PC-9 (cell line): ENCODE measurements at regions not wholly inside any gene's neighbourhood (a gene's known extent, or its start where the extent isn't known, plus 50 kb on each side); places are given as distances from the start of the nearest gene placed in this dataset.

Experiments
- EZH2 ChIP-seq: fragments of 200-600 bp; sonication (generic); IDR thresholded peaks from 2 replicates; pipeline ENCODE4 v1.8.0; 2017; ENCODE audit warnings: antibody characterized with exemption, low read depth
- TF ChIP-seq, protein P1 (sequence below): fragments of 200-600 bp; sonication (generic); conservative IDR thresholded peaks from 2 replicates; pipeline ENCODE4 v1.6.1; 2017; ENCODE audit warnings: mixed run types, antibody characterized with exemption, mild to moderate bottlenecking, moderate library complexity

DNA sequence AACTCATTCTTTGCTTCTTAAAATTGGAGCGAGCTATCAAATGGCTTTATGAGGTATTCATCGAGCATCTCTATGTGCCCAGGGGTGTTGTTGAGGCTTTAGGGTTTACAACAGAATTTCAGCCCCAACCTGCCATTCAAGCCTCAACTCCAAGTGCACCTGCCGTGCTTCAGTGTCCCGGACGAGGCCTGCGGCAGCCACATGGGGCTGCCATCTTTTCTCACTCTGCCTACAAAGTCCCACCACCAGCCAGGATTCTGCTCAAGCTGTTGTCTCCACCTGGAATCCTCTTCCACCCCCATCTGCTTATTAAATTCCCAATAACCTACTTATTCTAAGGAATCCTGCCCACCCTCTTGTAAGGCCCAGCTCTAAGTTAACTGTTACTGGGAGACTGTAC is 242.4 kb downstream of the OPA1 start:
- TF ChIP-seq, protein P1, sequence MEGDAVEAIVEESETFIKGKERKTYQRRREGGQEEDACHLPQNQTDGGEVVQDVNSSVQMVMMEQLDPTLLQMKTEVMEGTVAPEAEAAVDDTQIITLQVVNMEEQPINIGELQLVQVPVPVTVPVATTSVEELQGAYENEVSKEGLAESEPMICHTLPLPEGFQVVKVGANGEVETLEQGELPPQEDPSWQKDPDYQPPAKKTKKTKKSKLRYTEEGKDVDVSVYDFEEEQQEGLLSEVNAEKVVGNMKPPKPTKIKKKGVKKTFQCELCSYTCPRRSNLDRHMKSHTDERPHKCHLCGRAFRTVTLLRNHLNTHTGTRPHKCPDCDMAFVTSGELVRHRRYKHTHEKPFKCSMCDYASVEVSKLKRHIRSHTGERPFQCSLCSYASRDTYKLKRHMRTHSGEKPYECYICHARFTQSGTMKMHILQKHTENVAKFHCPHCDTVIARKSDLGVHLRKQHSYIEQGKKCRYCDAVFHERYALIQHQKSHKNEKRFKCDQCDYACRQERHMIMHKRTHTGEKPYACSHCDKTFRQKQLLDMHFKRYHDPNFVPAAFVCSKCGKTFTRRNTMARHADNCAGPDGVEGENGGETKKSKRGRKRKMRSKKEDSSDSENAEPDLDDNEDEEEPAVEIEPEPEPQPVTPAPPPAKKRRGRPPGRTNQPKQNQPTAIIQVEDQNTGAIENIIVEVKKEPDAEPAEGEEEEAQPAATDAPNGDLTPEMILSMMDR: no peak
- no peak for TF ChIP-seq EZH2
